SKM-1 (cell line): ENCODE measurements at regions not wholly inside any gene's neighbourhood (a gene's known extent, or its start where the extent isn't known, plus 50 kb on each side); places are given as distances from the start of the nearest gene placed in this dataset.

Experiments
- DNase-seq: peaks from one replicate; lab custom pipeline; 2025; ENCODE audit not compliant: unreplicated experiment; lab: John Stamatoyannopoulos, UW

DNA sequence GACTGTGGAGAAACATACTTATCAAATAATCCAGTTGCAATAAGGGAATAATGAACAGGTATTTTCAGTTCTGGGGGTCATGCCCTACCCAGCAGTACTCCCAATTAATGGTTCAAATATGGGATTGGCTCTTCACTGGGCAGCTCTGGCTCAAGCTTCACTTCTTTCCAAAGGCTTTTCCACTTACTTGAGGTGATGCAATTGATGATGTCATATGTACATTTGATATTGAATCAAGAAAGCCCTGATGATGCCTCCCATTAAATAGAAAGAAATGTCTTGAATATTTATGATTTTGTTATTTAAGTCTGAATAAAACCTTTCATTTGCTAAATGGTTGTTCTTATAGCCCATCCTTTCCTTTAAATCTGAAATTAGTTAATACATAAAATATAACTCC, 789.9 kb downstream of the USP25 start:
- no peak for DNase-seq

DNA sequence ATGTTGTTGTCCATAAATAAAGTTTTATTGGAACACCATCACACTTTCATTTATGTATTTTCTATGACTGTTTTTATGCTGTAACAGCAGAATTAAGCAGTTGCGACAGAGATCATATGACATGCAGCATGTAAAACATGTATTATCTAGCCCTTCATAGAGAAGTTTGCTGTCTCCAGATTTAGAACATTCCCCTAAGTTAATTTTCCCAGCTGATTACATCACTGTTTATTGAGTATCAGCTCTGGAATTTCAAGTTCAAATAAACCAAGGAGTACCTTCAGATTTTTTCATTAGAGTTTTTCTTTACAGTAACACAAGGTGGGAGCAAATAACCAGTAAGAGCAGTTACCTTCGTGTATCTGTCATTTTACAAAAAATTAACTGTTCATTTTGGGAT, 792.8 kb downstream of the USP25 start:
- no peak for DNase-seq

DNA sequence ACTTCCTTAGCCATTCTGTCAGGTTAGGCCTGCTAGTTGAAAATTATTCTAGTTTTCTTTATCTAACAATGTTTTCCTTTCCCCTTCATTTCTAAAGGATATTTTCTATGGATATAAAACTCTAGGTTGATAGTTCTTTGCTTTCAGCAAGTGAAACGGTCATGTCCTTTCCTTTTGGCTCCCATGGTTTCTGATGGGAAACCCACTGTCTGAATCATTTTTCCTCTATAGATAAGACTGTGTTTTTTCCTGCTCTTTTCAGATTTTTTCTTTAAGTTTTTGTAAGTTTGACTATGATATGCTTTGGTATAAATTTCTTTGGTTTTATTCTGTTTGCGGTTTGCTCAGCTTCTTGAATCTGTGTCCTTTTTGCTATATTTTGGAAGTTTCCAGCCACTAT, 800.9 kb downstream of the USP25 start:
- DNase-seq, result no peak

DNA sequence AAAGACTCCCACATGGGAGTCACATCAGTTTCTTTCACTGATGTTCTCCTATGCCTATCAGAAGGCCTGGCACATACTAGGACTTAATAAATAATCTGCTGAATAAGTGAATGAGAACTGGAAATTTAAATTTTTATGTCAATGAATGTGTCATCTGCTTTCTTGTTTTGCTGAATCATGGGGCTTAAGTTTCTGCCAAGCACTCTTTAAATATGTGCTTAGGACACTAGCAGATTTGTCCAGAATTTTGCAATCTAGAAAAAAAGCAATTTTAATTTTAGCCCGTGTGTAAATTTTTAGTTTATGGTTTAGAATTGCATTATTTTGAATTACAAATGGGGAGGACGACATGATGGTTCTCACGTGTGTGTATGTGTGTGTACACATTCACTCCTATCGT, 803.1 kb downstream of the USP25 start:
- DNase-seq, result no peak

DNA sequence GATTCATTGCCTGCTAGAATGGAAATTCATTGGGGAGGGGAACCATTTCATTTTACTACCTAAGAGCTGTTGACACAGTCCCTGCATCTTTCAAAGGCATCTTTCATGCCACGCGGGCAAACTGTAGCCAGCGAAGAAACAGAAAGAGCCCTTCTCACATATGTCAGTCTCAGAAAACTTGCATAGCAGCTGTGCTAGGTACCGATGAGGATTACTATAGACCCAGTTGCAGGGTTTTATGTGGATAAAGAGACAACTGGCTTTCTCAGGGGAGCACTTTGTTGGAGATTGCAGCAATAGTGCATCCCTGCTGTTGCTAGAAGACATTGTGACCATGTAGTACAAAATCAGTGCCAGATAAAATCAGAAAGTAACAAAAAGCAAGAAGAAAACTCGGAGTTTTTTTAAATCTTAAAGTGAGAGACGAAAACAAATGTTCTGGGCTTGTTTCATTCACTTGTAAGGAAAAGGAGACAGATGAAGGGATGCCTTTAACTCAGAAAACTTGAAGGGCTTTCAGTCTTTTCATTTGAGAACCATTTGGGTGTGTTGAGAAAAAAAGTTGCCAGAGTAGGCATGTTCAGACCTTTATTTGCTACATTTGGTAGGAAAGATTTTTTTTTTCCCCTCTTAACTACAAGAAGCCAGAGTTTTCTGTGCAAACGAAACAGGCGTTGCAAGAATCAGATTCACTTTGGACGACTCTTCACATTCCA, 804.1 kb downstream of the USP25 start:
- no peak for DNase-seq

DNA sequence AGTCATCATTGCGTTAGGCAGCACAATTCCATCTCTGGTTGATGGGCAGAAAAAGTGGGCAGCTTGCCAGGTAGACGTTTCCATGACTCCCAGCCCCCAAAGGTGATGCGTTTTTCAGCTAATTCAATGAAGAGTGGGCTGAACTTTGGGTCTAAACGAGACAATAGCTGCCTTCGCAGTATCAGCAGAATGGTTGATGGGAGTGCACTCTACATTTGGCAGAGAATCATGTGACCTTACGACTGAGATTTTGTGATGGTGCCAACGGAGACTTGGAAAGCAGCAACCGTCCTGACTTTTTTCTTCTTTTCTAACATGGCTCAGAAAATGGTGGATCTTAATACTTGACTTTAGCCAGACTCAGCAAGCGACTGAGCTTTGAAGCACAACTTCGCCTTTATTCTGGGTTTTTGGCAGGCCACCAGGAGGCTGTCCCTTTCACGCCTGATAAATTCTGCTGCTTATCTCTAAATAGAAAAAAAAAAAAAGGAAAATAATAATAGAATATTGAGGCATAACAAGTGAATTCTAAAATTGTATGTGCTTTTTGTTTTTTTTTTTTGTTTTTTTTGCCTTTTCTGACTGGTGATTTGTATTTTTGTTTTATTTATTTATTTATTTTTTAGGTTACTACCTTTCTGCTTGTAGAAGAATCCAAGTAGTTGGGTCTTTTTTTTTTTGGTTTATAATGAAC, 804.8 kb downstream of the USP25 start:
- DNase-seq, result no peak

DNA sequence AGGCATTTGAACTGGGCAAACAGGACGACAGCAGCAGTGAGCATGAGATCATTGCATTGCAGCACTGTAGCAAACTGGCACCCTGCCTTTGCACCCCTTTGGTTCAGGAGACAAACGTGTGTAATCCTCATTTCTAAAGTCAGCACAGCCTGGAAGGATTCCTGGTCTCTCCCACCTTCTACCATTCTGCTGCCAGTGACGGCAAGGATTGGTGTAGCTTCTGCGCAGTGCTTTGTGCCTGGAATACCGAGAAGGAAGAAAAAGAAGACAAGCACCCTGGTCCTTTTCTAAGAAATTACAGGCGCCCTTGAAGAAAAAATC, 805.3 kb downstream of the USP25 start:
- DNase-seq, result no peak

DNA sequence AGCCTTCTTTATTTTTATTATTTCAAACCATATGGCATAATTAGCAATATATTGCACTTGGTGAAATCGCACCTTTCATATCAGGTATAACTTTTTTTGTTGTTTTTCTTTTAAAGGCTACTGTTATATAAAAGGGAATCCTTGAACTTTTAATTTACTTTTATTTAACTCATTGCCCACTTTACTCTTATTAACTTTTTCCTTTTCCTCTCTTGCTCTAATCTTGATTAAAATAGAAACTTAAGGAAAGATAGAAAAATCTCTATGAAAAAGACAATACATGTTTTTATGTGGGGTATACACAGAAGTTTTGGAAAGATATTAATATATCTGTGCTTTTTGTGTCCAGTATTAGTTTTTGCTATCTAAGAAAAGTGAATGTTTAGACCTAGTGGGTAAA, 805.8 kb downstream of the USP25 start:
- no peak for DNase-seq

DNA sequence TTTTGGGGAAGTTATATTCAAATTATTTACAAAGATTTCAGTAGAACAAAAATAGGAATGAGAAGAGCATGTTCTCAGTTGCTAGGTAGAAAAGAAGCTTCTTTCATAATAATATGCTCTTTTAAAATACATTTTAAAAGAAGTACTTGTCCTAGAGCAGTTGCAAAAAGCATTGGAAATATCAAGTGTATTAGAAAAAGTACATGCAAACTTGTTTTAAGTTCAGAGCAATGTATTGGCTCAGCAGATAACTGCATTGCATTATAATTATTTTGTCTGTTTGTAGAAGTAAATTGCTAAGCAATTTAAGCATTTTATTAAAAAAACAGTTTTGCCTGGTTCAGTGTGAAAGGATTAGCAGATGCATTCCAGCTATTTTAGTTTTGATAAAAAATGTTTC, 806.4 kb downstream of the USP25 start:
- DNase-seq, result no peak

DNA sequence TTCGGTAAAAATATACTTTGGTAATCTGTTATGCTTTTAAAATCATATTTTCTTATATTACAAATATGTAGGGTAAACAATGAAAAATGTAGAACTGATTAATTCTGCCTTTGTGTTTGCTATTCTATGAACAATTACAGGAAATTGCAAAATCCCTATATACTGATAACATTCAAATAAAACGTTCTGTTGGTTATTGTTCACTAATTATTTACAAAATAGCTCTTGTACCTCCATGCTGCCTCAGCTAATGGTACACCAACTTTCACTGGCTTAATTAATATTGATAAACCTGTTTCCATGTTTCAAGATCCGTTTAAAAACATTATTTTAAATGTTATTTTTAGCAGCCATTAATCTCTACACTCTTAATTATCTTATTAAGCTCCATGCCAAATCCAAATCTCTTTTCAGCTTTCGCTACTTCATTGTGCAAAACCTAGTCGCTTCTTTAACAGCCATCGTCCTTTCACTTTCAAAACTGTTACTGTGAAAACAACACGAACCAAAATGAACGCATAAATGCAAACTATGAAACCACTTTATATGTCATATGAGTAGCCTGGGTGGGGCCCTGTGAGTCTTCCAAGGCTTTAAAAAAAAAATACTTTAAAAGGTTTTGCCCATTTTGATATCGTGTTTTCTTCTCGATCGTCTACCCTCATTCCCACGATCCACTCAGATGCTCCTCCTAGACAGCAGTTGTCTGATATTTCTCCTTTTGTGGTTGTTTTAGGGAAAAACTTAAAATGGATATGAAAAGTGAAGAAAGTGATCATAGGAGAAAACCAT, 807.1 kb downstream of the USP25 start:
- DNase-seq, result no peak

DNA sequence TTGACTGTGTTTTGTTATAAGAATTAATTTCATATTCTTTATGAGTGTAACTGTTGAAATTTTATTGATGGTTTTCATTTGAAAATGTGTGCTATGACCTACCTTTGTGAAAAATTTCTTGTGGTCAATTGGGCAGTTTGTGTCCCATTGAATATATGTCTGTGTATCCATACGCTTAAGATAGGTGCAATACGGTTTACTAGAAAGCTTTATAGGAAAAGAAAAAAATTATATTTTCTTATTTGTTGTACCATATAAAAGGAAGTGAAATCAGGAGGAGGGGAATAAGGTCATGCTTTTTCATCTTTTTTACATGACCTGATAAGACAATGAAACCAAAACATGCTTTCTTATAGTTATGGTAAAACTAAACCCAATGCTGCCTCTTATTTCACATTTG, 807.7 kb downstream of the USP25 start:
- no peak for DNase-seq

DNA sequence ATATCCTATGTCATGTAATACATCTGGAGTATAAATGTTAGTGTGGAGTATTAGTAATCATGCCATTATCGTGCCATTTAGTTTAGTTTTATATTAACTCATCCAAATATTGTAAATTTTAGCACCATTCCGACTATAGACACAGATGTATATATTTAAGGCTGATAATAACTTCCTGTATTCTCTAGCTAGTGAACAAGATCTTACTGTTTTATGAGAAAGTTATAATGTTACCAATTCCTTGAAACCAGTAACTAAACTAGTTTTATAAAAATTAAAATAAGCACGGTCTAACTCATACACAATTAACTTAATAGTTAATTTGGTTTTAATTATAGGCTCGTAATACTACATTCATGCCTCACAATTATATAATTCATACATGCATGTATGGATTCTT, 808.6 kb downstream of the USP25 start:
- DNase-seq, result no peak

DNA sequence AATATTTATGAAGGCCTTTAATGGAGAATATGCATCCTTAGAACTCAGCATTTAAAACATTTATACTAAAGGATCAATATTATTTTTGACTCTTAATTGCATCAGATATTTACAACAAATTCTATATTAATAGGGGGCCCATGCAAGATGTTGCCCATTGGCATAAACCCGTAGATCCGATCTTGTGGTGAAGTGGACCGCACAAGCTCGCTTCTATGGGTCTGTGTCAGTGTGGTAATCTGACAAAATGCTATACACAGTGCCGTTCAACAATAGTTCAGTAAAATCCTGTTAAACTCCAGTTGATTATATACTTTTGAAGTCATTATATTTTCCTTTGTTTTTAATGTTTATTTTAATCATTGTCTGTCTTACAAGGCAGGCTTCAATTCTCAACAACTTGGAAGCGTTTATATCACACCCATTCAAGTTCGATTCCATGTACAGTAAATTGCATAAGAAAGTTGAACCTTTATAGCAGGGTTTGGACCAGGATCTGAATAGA, 809.2 kb downstream of the USP25 start:
- no peak for DNase-seq

DNA sequence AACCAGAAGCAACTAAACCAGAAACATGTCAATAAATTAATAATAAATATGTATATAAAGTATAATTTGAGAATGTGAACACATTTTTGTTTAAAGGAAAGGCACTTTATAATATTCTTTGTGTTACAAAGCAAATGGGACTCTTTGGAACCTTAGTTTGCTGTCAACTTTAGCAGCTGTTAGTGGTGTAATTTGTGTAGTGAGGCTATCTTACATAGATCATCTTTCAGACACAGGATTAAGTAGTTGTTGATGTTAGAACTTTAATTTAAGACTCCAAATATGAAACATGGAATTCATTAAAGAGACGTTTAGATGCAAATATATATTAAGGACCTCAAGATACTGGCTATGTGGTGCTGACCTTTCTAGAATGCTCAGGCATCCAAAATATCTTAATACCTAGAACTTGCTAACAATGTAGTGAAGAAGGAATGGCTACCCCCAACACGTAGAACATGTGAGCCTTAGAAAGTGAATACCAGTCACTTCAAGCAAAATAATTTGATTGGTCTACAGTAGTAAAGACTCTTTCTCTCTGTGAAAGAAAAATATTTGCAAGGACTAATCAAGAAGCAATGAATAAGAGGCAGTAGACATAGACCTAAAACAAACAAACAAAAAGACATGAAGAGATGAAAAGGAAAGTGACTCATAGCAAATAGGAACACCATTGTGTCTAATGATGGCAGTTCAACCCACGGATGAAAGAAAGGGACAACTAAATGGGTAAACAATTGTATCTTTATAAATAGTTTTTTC, 811.4 kb downstream of the USP25 start:
- no peak for DNase-seq

DNA sequence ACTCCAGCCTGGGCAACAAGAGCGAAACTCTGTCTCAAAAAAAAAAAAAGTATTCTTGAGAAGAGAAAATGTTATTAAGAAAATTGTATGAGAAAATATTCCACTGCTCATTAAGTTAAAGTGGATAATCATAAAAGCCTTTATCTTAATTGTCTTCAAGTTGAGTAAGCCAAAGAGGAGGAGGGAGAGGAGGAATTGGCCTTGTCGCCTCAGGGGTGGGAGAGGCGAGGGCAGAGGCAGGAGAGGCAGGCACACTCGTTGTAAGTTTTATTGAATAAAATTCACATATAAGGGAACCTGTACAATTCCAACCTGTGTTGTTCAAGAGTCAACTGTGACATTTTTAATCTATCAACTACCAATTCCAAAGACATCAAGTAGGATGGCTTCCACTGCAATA, 820.3 kb downstream of the USP25 start:
- DNase-seq, result no peak

DNA sequence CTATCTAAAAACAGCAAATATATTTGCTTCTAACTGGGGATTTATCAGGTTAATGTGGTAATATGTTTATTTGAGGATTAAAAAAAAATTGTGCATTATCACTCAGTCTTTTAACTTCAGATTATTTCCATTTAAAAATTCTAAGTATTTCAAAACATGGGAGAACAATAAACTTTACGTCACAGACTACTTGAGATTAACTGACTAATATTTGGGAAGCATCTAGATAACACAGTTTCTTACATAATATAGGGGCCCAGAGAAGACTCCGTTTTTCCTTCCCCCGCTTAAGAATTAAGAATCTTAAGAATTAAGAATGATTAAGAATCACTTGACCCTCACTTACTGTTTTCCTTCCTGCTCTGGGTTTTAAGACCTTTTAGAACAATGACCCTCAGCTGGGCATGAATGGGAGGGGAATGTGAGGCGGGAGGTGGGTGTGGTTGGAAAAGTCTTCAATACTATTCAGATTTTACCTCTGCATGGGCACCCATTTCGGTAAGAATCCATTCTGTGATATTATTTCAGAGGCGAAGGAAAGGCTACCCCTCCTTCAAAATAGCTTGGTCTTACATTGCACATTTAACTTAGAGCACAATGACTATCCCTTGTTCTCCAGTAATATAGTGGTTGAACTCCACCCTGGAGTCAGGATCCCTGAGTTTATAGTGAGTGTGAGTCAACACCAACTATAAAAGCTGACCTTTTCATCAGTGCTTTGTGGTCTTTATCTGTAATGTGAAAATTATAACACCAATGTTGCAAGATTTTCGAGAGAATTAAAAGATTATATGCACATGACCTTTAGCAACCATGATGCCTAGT, 821.3 kb downstream of the USP25 start:
- no peak for DNase-seq

DNA sequence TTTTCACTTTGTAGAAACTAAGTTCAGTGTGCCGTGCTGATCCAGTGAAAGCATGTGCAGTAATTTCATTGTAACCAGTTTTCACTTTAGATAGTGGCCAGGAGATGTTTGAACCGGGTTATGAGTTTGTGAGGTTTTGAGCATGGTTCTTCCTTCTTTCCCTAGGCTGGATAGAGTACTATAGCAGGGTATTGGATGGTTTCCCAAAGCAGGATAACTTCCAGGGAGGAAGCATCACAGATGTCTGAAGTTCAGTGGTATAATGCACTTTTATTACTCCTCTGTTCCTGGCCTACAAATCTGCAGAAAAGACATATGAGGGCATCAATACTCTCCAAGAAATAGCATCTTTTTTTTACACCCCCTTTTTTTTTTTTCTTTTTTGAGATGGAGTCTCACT, 823.1 kb downstream of the USP25 start:
- DNase-seq, result no peak

DNA sequence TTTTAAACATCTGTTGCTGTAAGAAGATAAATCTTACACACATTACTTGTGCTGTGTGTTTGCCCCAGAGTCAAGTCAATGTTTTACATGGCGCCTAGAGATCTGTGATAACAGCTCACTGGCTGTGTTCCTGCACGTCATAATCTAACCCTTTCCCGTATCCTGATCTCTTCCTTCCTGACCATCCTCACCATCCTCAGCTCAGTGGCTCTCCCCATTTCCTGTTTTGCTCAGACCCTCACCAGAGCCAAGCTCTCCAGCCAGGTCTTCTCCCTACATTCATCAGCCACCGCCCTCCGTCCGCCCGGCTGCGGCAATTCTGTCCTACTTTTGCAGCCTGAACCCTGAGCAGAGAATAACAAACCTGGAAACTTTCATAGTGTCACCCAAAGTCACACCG, 824.7 kb downstream of the USP25 start:
- no peak for DNase-seq

DNA sequence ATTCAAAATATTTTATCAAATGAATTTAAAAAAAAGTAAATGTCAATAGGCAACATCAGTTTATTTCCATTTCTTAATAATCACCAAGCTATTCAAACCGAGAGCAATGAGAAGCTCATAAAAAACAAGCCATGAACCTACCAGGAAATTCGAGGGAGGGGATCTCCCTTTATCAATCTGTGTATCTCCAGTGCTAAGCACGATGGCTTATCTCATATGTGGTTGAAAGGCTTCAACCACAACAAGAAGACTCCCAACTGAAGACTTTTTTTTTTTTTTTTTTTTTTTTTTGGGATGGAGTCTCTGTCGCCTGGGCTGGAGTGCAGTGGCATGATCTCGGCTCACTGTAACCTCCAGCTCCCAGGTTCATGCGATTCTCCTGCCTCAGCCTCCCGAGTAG, 833.3 kb downstream of the USP25 start:
- DNase-seq, result no peak

DNA sequence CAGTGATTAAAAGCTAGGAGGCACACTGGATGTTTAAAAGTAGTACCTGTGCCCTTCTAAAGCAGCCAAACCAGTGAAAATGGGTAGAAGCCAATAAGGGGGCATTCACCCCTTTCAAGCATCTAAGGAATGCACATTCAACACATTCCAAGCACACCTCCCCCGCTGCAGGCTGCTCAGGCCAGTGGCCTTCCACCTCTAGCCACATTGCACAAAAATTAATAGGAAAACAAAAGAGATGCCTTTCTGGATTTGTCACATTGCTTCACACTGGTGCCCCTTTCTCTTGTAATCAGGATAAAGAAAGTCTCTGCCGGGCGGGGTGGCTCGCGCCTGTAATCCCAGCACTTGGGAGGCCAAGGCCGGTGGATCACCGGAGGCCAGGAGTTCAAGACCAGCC, 834.0 kb downstream of the USP25 start:
- no peak for DNase-seq

DNA sequence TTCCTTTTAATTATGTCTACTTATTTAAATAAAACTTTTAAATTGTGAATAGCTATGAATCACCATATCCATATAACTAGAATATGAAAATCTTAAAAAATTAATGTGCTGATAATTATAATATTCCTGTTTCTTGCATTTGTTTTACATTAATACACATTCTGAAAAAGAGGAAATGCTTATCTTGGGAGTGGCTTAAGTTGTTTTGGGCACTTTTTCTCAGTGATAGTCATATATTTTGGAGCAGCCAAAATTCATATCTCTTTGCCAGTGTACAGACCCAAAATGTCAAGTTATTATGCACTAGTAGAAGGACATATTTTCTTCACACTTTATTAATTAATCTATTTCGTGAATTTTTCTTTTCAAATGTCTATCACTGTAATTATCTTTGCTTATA, 838.5 kb downstream of the USP25 start:
- no peak for DNase-seq
